ENCODE measurements at regions not wholly inside any gene's neighbourhood (a gene's known extent, or its start where the extent isn't known, plus 50 kb on each side); places are given as distances from the start of the nearest gene placed in this dataset.
"Not testable (repeated sequence)": the region's sequence is repeated elsewhere in the genome, so short reads cannot be mapped to it uniquely, and the experiment has no call there.

DNA sequence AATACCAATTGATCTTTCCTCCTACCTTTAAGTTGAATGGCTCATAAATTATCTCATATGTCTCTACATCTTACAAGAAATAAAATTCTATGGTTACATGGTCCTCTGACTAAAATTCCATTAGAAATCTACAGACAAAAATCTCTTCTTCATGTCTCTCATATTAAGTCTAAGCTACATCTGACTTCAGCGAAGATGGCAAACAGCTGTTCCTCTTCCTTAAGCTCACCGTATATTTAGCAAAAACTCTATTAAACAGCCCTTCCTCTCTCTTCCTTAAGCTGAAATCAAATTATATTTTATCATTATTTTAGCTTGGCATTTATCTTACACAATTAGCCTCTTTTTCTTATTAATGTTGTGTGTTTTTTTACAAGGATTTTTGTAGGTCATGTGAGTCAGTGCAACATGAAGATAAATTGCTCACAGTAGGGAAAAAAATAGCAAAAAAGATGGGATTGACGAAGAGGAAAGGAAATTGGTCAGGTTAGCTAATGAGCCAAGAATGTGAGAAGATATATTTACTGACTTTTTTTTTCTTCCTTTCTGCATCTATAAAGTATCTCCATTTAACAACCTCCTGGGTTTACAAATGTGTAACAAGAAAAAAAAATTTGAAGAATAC is 2412.8 kb downstream of the ARAP2 start:
- Histone ChIP-seq H3K4me1 (ENCODE audit: insufficient read depth, low read length, poor library complexity, severe bottlenecking) (no peaks in the 10 kb centered on the region), H3K4me3 (ENCODE audit: low read length, poor library complexity, severe bottlenecking) (no peak overlapping the region), H3K4me2 (ENCODE audit: low read depth, low read length, poor library complexity, severe bottlenecking) (no peak overlapping the region), H2AFZ (ENCODE audit: low read length) (no peak overlapping the region), H3K79me2 (ENCODE audit: insufficient read depth, low read length) (no peaks in the 10 kb centered on the region), H3K9me3 (ENCODE audit: insufficient read depth, low read depth, low read length) (no peaks in the 10 kb centered on the region), H3K36me3 (ENCODE audit: insufficient read depth, low read length) (no peaks in the 10 kb centered on the region), H3F3A (ENCODE audit: low read depth) (no peaks in the 10 kb centered on the region), H4K20me1 (ENCODE audit: insufficient read depth, low read length, poor library complexity, severe bottlenecking) (no peaks in the 10 kb centered on the region), H3K9ac (ENCODE audit: low read depth, low read length, poor library complexity, severe bottlenecking) (no peak overlapping the region), H3K27me3 (ENCODE audit: insufficient read depth, low read length, poor library complexity, severe bottlenecking) (no peaks in the 10 kb centered on the region), H3K9me2 (replicated peaks; ENCODE audit: low read depth, low read length) (no peaks in the 10 kb centered on the region)
- TF ChIP-seq EZH2phosphoT487 (IDR thresholded peaks at IDR 0.05; ENCODE audit: borderline replicate concordance): no peak
- TF ChIP-seq, protein P1, sequence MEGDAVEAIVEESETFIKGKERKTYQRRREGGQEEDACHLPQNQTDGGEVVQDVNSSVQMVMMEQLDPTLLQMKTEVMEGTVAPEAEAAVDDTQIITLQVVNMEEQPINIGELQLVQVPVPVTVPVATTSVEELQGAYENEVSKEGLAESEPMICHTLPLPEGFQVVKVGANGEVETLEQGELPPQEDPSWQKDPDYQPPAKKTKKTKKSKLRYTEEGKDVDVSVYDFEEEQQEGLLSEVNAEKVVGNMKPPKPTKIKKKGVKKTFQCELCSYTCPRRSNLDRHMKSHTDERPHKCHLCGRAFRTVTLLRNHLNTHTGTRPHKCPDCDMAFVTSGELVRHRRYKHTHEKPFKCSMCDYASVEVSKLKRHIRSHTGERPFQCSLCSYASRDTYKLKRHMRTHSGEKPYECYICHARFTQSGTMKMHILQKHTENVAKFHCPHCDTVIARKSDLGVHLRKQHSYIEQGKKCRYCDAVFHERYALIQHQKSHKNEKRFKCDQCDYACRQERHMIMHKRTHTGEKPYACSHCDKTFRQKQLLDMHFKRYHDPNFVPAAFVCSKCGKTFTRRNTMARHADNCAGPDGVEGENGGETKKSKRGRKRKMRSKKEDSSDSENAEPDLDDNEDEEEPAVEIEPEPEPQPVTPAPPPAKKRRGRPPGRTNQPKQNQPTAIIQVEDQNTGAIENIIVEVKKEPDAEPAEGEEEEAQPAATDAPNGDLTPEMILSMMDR (conservative IDR thresholded peaks at IDR 0.05; ENCODE audit: low read length): no peak

DNA sequence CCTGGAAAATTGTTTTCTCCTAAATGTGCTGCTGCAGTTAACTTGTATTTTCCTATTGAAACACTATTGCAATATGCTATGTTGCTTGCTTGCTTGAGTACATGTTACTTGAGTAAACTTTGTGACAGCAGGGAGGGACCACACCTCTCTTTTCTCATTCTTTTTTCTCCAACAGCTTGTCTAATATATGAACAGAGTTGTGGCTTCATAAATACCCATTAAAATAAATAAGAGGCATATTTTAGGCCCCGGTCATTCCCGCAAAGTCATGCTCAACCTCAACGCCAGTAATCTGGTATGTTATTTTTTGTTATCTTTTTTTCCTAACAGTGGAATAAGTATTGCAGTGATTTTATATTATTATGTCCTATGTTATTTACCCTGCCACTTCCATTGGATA is 2408.6 kb downstream of the ARAP2 start:
- H2AFZ ChIP-seq (ENCODE audit: low read length); H3F3A ChIP-seq (ENCODE audit: low read depth); H3K79me2 ChIP-seq (ENCODE audit: insufficient read depth, low read length); H3K4me1 ChIP-seq (ENCODE audit: insufficient read depth, low read length, poor library complexity, severe bottlenecking); H3K4me3 ChIP-seq (ENCODE audit: low read length, poor library complexity, severe bottlenecking); H3K9ac ChIP-seq (ENCODE audit: low read depth, low read length, poor library complexity, severe bottlenecking); H3K4me2 ChIP-seq (ENCODE audit: low read depth, low read length, poor library complexity, severe bottlenecking); H3K9me3 ChIP-seq (ENCODE audit: insufficient read depth, low read depth, low read length); H3K9me2 ChIP-seq (replicated peaks; ENCODE audit: low read depth, low read length); H3K27me3 ChIP-seq (ENCODE audit: insufficient read depth, low read length, poor library complexity, severe bottlenecking); H4K20me1 ChIP-seq (ENCODE audit: insufficient read depth, low read length, poor library complexity, severe bottlenecking); H3K36me3 ChIP-seq (ENCODE audit: insufficient read depth, low read length): not testable (repeated sequence)

DNA sequence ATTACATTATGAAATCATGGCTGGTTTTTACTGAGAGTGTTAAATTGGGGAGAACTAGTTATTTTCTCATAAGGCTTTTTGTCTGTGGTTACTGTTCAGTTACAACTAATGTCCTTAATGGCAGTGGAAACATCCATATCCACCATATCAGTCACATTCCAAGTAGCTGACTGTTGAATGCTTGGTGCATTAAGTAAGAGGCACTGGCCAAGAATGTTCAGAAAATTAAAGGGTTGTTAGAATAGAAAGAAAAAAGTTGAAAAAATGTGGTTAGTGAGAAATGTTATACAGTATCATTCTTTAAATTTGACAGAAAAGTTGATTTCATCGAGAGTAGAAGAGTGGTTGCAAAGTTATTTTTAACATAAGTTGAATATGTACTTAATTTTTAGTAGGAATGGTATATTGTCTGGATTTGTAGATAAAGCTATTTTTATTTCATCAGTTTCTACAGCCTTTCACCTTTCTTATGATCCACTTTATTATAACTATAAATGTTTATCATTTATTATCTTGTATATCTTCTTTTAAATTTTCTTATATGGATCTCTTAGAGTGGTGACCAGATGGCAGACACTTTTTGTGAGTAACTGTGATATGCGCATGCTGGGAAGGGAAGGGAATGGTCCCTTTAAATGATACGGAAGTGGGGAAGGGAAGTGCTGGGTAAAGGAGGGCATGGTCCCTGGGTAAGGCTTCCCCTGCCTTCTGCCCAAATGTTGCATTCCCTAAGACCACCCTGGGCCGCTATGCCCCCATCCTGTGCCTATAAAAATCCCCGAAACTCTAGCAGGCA is 2407.1 kb downstream of the ARAP2 start:
- Histone ChIP-seq H3K4me1 (ENCODE audit: insufficient read depth, low read length, poor library complexity, severe bottlenecking) (no peaks in the 10 kb centered on the region), H3K9me2 (replicated peaks; ENCODE audit: low read depth, low read length) (no peaks in the 10 kb centered on the region), H4K20me1 (ENCODE audit: insufficient read depth, low read length, poor library complexity, severe bottlenecking) (no peaks in the 10 kb centered on the region), H3K36me3 (ENCODE audit: insufficient read depth, low read length) (no peaks in the 10 kb centered on the region), H3K79me2 (ENCODE audit: insufficient read depth, low read length) (no peaks in the 10 kb centered on the region), H3K9ac (ENCODE audit: low read depth, low read length, poor library complexity, severe bottlenecking) (no peak overlapping the region), H3K4me2 (ENCODE audit: low read depth, low read length, poor library complexity, severe bottlenecking) (no peak overlapping the region), H3K4me3 (ENCODE audit: low read length, poor library complexity, severe bottlenecking) (no peak overlapping the region), H3K9me3 (ENCODE audit: insufficient read depth, low read depth, low read length) (no peaks in the 10 kb centered on the region), H3K27me3 (ENCODE audit: insufficient read depth, low read length, poor library complexity, severe bottlenecking) (no peaks in the 10 kb centered on the region), H3F3A (ENCODE audit: low read depth) (no peaks in the 10 kb centered on the region), H2AFZ (ENCODE audit: low read length) (no peak overlapping the region)
- TF ChIP-seq, protein P1 (conservative IDR thresholded peaks at IDR 0.05; ENCODE audit: low read length): no peak
- TF ChIP-seq EZH2phosphoT487 (IDR thresholded peaks at IDR 0.05; ENCODE audit: borderline replicate concordance): no peak

Data from Loucy (cell line).